ENCODE measurements at regions not wholly inside any gene's neighbourhood (a gene's known extent, or its start where the extent isn't known, plus 50 kb on each side); places are given as distances from the start of the nearest gene placed in this dataset.

- DNase-seq (ENCODE audit: low spot score) = no peak
Observed at GRCh38 chr4:63799166-63799565, 610.1 kb downstream of the TECRL start.

- DNase-seq (ENCODE audit: low spot score) = no peak
Observed at GRCh38 chr4:63795301-63795700, 613.9 kb downstream of the TECRL start.

- no peak for DNase-seq (ENCODE audit: low spot score)
Observed at GRCh38 chr4:63790377-63790776, 618.9 kb downstream of the TECRL start.

GRCh38 chr4:63788271-63788670 is 621.0 kb downstream of the TECRL start:
- no peak for DNase-seq (ENCODE audit: low spot score)

GRCh38 chr4:63787326-63787725 is 621.9 kb downstream of the TECRL start:
- DNase-seq (ENCODE audit: low spot score) = no peak

GRCh38 chr4:63786171-63786570 is 623.1 kb downstream of the TECRL start:
- peak; percentile 57 for DNase-seq (ENCODE audit: low spot score)

GRCh38 chr4:63784822-63785221 is 624.4 kb downstream of the TECRL start:
- DNase-seq (ENCODE audit: low spot score) = no peak

- no peak for DNase-seq (ENCODE audit: low spot score)
Observed at GRCh38 chr4:63777601-63778000, 631.6 kb downstream of the TECRL start.

- DNase-seq (ENCODE audit: low spot score) = no peak
Observed at GRCh38 chr4:63764400-63764799, 644.9 kb downstream of the TECRL start.

- DNase-seq (ENCODE audit: low spot score) = peak; percentile 17
Observed at GRCh38 chr4:63757929-63758328, 651.3 kb downstream of the TECRL start.

- DNase-seq (ENCODE audit: low spot score) = no peak
Observed at GRCh38 chr4:63742882-63743281, 666.4 kb downstream of the TECRL start.

- DNase-seq (ENCODE audit: low spot score) = no peak
Observed at GRCh38 chr4:63729519-63729918, 679.7 kb downstream of the TECRL start.

- no peak for DNase-seq (ENCODE audit: low spot score)
Observed at GRCh38 chr4:63728480-63729177, 680.6 kb downstream of the TECRL start.

GRCh38 chr4:63717384-63717783 is 691.9 kb downstream of the TECRL start:
- peak; percentile 4 for DNase-seq (ENCODE audit: low spot score)

- DNase-seq (ENCODE audit: low spot score) = no peak
Observed at GRCh38 chr4:63708661-63709060, 700.6 kb downstream of the TECRL start.

GRCh38 chr4:63700569-63700968 is 708.7 kb downstream of the TECRL start:
- DNase-seq (ENCODE audit: low spot score) = no peak

GRCh38 chr4:63693321-63693720 is 715.9 kb downstream of the TECRL start:
- DNase-seq (ENCODE audit: low spot score) = no peak

- DNase-seq (ENCODE audit: low spot score) = no peak
Observed at GRCh38 chr4:63678358-63678931, 730.8 kb downstream of the TECRL start.

GRCh38 chr4:63670735-63671134 is 738.5 kb downstream of the TECRL start:
- DNase-seq (ENCODE audit: low spot score) = no peak

GRCh38 chr4:63663870-63664269 is 745.4 kb downstream of the TECRL start:
- DNase-seq (ENCODE audit: low spot score) = no peak

- DNase-seq (ENCODE audit: low spot score) = no peak
Observed at GRCh38 chr4:63644396-63644795, 764.9 kb downstream of the TECRL start.

- DNase-seq (ENCODE audit: low spot score) = no peak
Observed at GRCh38 chr4:63637270-63637669, 772.0 kb downstream of the TECRL start.

- no peak for DNase-seq (ENCODE audit: low spot score)
Observed at GRCh38 chr4:63632858-63633257, 776.4 kb downstream of the TECRL start.

GRCh38 chr4:63620271-63620670 is 789.0 kb downstream of the TECRL start:
- DNase-seq (ENCODE audit: low spot score) = no peak
